Testis (tissue), 2 donors: ENCODE measurements at regions not wholly inside any gene's neighbourhood (a gene's known extent, or its start where the extent isn't known, plus 50 kb on each side); places are given as distances from the start of the nearest gene placed in this dataset.
A peak's percentile ranks its signal among the peaks of the same experiment; 100 is the strongest.
"Not testable (repeated sequence)": the region's sequence is repeated elsewhere in the genome, so short reads cannot be mapped to it uniquely, and the experiment has no call there.

Source experiments
- DNase-seq: peaks from one replicate; pipeline ENCODE4 v3.0.0-alpha.2; 2019
- H3K27ac ChIP-seq, 2 donors: fragments of 200-600 bp; sonication (generic); one replicate each; pipeline ENCODE4 v1.5.1; 2019
- H3K27me3 ChIP-seq: fragments of 200-600 bp; sonication (generic); one replicate; pipeline ENCODE4 v1.5.1; 2019
- H3K36me3 ChIP-seq: fragments of 200-600 bp; sonication (generic); one replicate; pipeline ENCODE4 v1.5.1; 2017; ENCODE audit warnings: low read depth; ENCODE audit errors: missing control alignments
- H3K4me1 ChIP-seq: fragments of 200-600 bp; sonication (generic); one replicate; pipeline ENCODE4 v1.5.1; 2019
- H3K4me3 ChIP-seq, 2 donors: fragments of 200-600 bp; sonication (generic); one replicate each; pipeline ENCODE4 v1.5.1; 2017 to 2019
- H3K9me3 ChIP-seq: fragments of 200-600 bp; sonication (generic); one replicate; pipeline ENCODE4 v1.5.1; 2017
- POLR2A ChIP-seq: fragments of 450-650 bp; IDR thresholded peaks from one replicate; pipeline ENCODE4 v1.6.1; 2017; ENCODE audit warnings: antibody characterized with exemption, mild to moderate bottlenecking, moderate library complexity
- WGBS, 2 donors: methylation state at CpG; one replicate each; pipeline ENCODE4 v1.1.5; 2018; 5-methylcytosine and 5-hydroxymethylcytosine counted together
- intact Hi-C: fragments of 100-400 bp; cut with DNase I; formaldehyde crosslinking; loops from one replicate; pipeline ENCODE4 v1.15.1; 2023; ENCODE audit warnings: low total_unique reads
- TF ChIP-seq, protein P1 (sequence below), 3 experiments: fragments of 450-650 bp in 2 of 3; fragments of 200-600 bp in 1 of 3; sonication (generic) in 1 of 3; IDR thresholded peaks; one replicate each; pipeline ENCODE4 v1.5.1; 2016 to 2019; ENCODE audit warnings: antibody characterized with exemption in 3 of 3, mild to moderate bottlenecking in 2 of 3, moderate library complexity in 1 of 3

DNA sequence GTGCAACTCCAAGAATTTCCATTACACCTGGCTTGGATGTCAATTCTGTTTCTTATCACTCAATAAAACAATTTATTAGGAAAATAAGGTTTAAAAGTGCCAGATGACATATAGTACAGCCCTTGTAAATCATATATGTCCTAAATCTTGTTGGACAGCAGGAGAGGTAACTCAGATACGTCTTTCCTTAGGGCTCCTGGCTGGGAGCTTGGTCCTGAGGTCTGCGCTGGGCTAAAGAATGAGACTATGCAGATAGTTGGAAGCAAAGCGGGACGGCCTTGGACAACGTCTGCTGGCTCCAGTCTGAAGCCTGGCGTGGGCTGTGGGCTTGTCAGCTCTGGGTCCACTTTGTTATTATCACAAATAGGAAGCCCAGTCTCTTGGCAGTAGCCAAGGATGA is 377.0 kb downstream of the DLEU7 start:
- Histone ChIP-seq H3K4me3 (no peak overlapping the region), H3K27me3 (no peaks in the 10 kb centered on the region), H3K9me3 (no peaks in the 10 kb centered on the region), H3K27ac (no peak overlapping the region), H3K4me1 (peaks cover 8% of the 10 kb centered on the region), H3K36me3 (no peaks in the 10 kb centered on the region)
- DNase-seq = peak; percentile 35
- WGBS, 2 donors = 44 to 63% methylated on average over 6 of the region's 6 CpGs
- intact Hi-C loops = no loop called here
- no peak for TF ChIP-seq POLR2A
- TF ChIP-seq, protein P1, sequence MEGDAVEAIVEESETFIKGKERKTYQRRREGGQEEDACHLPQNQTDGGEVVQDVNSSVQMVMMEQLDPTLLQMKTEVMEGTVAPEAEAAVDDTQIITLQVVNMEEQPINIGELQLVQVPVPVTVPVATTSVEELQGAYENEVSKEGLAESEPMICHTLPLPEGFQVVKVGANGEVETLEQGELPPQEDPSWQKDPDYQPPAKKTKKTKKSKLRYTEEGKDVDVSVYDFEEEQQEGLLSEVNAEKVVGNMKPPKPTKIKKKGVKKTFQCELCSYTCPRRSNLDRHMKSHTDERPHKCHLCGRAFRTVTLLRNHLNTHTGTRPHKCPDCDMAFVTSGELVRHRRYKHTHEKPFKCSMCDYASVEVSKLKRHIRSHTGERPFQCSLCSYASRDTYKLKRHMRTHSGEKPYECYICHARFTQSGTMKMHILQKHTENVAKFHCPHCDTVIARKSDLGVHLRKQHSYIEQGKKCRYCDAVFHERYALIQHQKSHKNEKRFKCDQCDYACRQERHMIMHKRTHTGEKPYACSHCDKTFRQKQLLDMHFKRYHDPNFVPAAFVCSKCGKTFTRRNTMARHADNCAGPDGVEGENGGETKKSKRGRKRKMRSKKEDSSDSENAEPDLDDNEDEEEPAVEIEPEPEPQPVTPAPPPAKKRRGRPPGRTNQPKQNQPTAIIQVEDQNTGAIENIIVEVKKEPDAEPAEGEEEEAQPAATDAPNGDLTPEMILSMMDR (IDR thresholded peaks at IDR 0.05) = no peak

DNA sequence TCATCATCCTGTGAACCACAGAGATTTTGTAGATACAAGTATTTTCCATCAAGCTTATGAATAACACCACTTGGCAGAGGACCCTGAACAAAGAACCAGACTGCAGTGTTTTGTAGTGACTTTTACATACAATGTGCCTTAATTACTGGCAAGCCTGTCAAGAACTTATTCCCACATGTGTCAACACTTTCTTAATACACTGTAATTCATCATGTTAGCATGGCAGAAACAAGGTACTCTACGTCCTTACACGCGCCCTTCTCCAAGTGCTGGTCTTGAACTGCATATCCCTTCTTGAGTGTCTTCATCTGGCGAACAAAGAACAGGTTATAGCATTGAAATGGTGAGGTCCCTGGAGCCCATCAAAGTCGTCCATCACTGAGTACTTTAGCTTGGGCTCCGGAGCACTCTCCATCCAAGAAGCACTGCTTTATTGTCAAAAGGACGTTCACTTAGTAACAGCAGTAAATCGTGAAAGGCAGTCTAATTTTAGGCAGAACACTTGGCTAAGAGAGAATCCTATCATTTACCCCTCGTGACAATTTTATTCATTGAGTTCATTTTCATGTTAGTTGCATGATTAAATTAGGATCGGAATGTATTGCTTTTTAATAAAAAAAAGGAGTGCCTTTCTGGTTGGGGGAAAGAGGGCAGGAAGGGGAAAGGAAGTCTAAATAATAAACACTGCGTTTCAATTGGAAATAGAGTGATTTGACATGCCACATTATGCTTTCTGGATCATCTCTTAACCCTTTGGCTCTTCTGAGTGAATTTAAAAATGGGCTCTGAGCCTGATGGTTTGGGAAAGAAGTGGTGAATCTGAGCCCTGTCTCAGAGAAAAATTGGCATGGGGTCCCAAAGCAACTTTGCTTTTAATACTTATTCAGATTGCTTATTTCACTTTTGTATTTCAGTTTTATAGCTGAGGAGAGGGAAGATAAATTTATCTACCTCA is 376.1 kb downstream of the DLEU7 start:
- no peaks in the 10 kb centered on the region for H3K27me3 ChIP-seq
- TF ChIP-seq, protein P1 (IDR thresholded peaks at IDR 0.05) = no peak
- TF ChIP-seq POLR2A = no peak
- 77% methylated on average over 11 of the region's 11 CpGs for whole genome bisulfite sequencing, 2 donors
- H3K4me3 ChIP-seq = no peak overlapping the region
- H3K36me3 ChIP-seq = no peaks in the 10 kb centered on the region
- H3K4me1 ChIP-seq = peaks cover 8% of the 10 kb centered on the region
- DNase-seq = no peak
- no peaks in the 10 kb centered on the region for H3K9me3 ChIP-seq
- intact Hi-C loops = no loop called here
- H3K27ac ChIP-seq = no peak overlapping the region

DNA sequence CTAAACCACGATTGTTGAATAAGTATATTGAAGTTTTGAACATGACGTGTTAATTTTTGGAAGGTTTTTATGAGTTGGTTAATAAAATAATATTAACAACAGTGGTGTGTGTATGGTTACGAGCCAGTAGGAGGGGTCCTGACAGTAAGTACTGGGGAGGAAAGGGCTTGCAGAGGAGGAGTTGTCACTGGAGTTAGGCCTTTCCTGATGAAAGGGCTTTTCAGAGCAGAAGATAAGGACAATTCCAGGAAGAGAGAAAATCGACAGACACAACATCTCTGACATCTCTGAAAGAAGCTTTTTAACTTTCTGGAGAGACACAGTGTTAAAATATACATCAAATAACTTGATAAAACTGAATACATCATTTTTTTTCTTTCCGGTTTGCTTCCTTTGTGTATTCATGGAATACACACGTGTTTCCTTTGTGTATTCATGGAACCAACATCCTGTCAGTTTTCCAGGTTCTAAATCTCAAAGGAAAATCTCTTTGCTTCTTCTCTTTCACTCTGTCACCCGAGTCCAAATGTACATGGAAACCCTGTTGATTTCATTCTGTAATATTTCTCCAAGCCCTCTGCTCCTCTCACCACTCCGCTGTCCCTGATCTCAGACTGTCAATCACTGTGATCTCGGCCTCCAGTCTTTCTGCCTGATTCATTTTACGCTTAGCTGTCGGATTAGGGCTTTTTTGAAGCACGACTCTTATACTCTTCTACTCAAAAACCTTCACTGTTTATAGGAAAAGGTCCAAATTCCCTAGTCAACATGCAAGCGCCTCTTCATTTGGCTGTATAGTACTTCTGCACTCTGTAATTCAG is 374.4 kb downstream of the DLEU7 start:
- Histone ChIP-seq H3K4me1 (peaks cover 8% of the 10 kb centered on the region), H3K4me3 (no peak overlapping the region), H3K27ac (no peak overlapping the region), H3K9me3 (no peaks in the 10 kb centered on the region), H3K27me3 (no peaks in the 10 kb centered on the region), H3K36me3 (no peaks in the 10 kb centered on the region)
- DNase-seq = no peak
- TF ChIP-seq POLR2A = no peak
- TF ChIP-seq, protein P1 (IDR thresholded peaks at IDR 0.05) = no peak
- 78 to 82% methylated on average over 13 of the region's 13 CpGs for WGBS, 2 donors
- intact Hi-C loops = no loop called here

DNA sequence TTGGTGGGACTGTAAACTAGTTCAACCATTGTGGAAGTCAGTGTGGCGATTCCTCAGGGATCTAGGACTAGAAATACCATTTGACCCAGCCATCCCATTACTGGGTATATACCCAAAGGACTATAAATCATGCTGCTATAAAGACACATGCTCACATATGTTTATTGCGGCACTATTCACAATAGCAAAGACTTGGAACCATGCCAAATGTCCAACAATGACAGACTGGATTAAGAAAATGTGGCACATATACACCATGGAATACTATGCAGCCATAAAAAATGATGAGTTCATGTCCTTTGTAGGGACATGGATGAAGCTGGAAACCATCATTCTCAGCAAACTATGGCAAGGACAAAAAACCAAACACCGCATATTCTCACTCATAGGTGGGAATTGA is 370.4 kb downstream of the DLEU7 start:
- intact Hi-C loops, H3K4me3 ChIP-seq, H3K4me1 ChIP-seq, DNase-seq, H3K27me3 ChIP-seq, H3K9me3 ChIP-seq, H3K27ac ChIP-seq, H3K36me3 ChIP-seq: not testable (repeated sequence)
- 95 to 100% methylated on average over 1 to 2 of the region's 3 CpGs for WGBS, 2 donors

DNA sequence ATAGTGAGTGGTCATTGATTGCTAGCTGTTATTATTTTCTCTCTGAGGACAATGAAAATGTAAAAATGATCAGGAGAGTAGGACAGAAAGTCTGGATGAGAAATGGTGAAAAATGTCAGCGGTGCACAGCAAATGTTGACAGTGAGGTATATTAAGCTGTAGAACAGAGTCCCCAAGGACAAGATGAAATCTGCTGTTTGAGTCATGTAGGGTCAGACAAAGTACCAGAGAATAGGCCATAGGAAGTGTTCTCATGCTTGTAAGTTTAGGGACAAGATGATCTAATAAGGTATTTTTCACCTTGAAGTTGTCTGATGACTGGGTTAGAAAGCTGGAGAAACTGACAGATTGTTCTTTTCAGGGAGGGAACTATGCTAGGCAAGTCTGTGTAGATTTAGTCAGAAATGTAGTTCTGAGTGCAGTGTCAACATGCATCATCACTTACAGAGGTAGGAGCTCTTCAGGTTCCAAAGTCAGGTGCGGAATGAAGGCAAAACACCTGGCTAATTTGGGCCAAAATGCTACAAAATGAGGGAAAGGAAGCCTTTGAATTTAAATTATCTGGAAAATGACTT is 369.3 kb downstream of the DLEU7 start:
- DNase-seq = no peak
- Histone ChIP-seq H3K9me3 (no peaks in the 10 kb centered on the region), H3K4me1 (no peaks in the 10 kb centered on the region), H3K4me3 (no peak overlapping the region), H3K27ac (no peak overlapping the region), H3K36me3 (no peaks in the 10 kb centered on the region), H3K27me3 (no peaks in the 10 kb centered on the region)
- TF ChIP-seq POLR2A = no peak
- TF ChIP-seq, protein P1 (IDR thresholded peaks at IDR 0.05) = no peak
- 83 to 93% methylated on average over 2 of the region's 2 CpGs for WGBS, 2 donors
- intact Hi-C loops = no loop called here
